ENCODE measurements at regions not wholly inside any gene's neighbourhood (a gene's known extent, or its start where the extent isn't known, plus 50 kb on each side); places are given as distances from the start of the nearest gene placed in this dataset.
"Not testable (repeated sequence)": the region's sequence is repeated elsewhere in the genome, so short reads cannot be mapped to it uniquely, and the experiment has no call there.

GRCh38 chrX:1841746-1842145, 226.9 kb downstream of the ASMT start:
- no peak overlapping the region for H3K4me3 ChIP-seq (ENCODE audit: extremely low read depth, insufficient read depth, low read length, poor library complexity, severe bottlenecking)
- no peaks in the 10 kb centered on the region for H3K36me3 ChIP-seq (ENCODE audit: control insufficient read depth, insufficient read depth, low read length)

GRCh38 chrX:1847000-1847399, 232.1 kb downstream of the ASMT start:
- H3K36me3 ChIP-seq (ENCODE audit: control insufficient read depth, insufficient read depth, low read length); H3K9me3 ChIP-seq (ENCODE audit: control insufficient read depth, low read length); H3K27ac ChIP-seq (ENCODE audit: low read depth, low read length, severe bottlenecking); H3K4me1 ChIP-seq (ENCODE audit: control insufficient read depth, insufficient read depth, low read length, poor library complexity, severe bottlenecking); H3K4me3 ChIP-seq (ENCODE audit: extremely low read depth, insufficient read depth, low read length, poor library complexity, severe bottlenecking): not testable (repeated sequence)
- no CpG with 5 or more reads among the region's 4 CpGs for WGBS, 2 experiments (ENCODE audit: insufficient coverage in 2 of 2)

More at GRCh38 chrX:1841746-1842145, 226.9 kb downstream of the ASMT start:
- WGBS, 2 experiments (ENCODE audit: insufficient coverage in 2 of 2): 94 to 96% methylated on average over 7 of the region's 7 CpGs
- Histone ChIP-seq H3K9me3 (ENCODE audit: control insufficient read depth, low read length) (peaks cover 4% of the 10 kb centered on the region), H3K4me1 (ENCODE audit: control insufficient read depth, insufficient read depth, low read length, poor library complexity, severe bottlenecking) (no peaks in the 10 kb centered on the region), H3K27ac (ENCODE audit: low read depth, low read length, severe bottlenecking) (no peak overlapping the region)

GRCh38 chrX:1847790-1848189, 232.9 kb downstream of the ASMT start:
- not testable (repeated sequence) for H3K4me3 ChIP-seq (ENCODE audit: extremely low read depth, insufficient read depth, low read length, poor library complexity, severe bottlenecking); H3K36me3 ChIP-seq (ENCODE audit: control insufficient read depth, insufficient read depth, low read length); H3K9me3 ChIP-seq (ENCODE audit: control insufficient read depth, low read length); H3K4me1 ChIP-seq (ENCODE audit: control insufficient read depth, insufficient read depth, low read length, poor library complexity, severe bottlenecking); H3K27ac ChIP-seq (ENCODE audit: low read depth, low read length, severe bottlenecking)
- 80 to 85% methylated on average over 1 to 2 of the region's 2 CpGs for WGBS, 2 experiments (ENCODE audit: insufficient coverage in 2 of 2)

- H3K4me3 ChIP-seq (ENCODE audit: extremely low read depth, insufficient read depth, low read length, poor library complexity, severe bottlenecking): no peak overlapping the region
- H3K9me3 ChIP-seq (ENCODE audit: control insufficient read depth, low read length): peaks cover 7% of the 10 kb centered on the region
- H3K36me3 ChIP-seq (ENCODE audit: control insufficient read depth, insufficient read depth, low read length): no peaks in the 10 kb centered on the region
- H3K27ac ChIP-seq (ENCODE audit: low read depth, low read length, severe bottlenecking): no peak overlapping the region
- 66 to 85% methylated on average over 4 of the region's 6 CpGs for WGBS, 2 experiments (ENCODE audit: insufficient coverage in 2 of 2)
- no peaks in the 10 kb centered on the region for H3K4me1 ChIP-seq (ENCODE audit: control insufficient read depth, insufficient read depth, low read length, poor library complexity, severe bottlenecking)
These were observed 236.7 kb downstream of the ASMT start for GRCh38 chrX:1851527-1851926.

GRCh38 chrX:1852082-1852481, 237.2 kb downstream of the ASMT start:
- H3K4me1 ChIP-seq (ENCODE audit: control insufficient read depth, insufficient read depth, low read length, poor library complexity, severe bottlenecking): no peaks in the 10 kb centered on the region
- 92 to 97% methylated on average over 7 to 8 of the region's 9 CpGs for WGBS, 2 experiments (ENCODE audit: insufficient coverage in 2 of 2)
- H3K27ac ChIP-seq (ENCODE audit: low read depth, low read length, severe bottlenecking): no peak overlapping the region
- peaks cover 7% of the 10 kb centered on the region for H3K9me3 ChIP-seq (ENCODE audit: control insufficient read depth, low read length)
- H3K4me3 ChIP-seq (ENCODE audit: extremely low read depth, insufficient read depth, low read length, poor library complexity, severe bottlenecking): no peak overlapping the region
- no peaks in the 10 kb centered on the region for H3K36me3 ChIP-seq (ENCODE audit: control insufficient read depth, insufficient read depth, low read length)

GRCh38 chrX:1853447-1853846, 238.6 kb downstream of the ASMT start:
- H3K4me1 ChIP-seq (ENCODE audit: control insufficient read depth, insufficient read depth, low read length, poor library complexity, severe bottlenecking): no peaks in the 10 kb centered on the region
- H3K9me3 ChIP-seq (ENCODE audit: control insufficient read depth, low read length): peaks cover 7% of the 10 kb centered on the region
- H3K27ac ChIP-seq (ENCODE audit: low read depth, low read length, severe bottlenecking): no peak overlapping the region
- WGBS, 2 experiments (ENCODE audit: insufficient coverage in 2 of 2): 57 to 58% methylated on average over 3 of the region's 3 CpGs
- H3K4me3 ChIP-seq (ENCODE audit: extremely low read depth, insufficient read depth, low read length, poor library complexity, severe bottlenecking): no peak overlapping the region
- no peaks in the 10 kb centered on the region for H3K36me3 ChIP-seq (ENCODE audit: control insufficient read depth, insufficient read depth, low read length)

- peaks cover 7% of the 10 kb centered on the region for H3K9me3 ChIP-seq (ENCODE audit: control insufficient read depth, low read length)
- no peaks in the 10 kb centered on the region for H3K36me3 ChIP-seq (ENCODE audit: control insufficient read depth, insufficient read depth, low read length)
- no peak overlapping the region for H3K27ac ChIP-seq (ENCODE audit: low read depth, low read length, severe bottlenecking)
- WGBS, 2 experiments (ENCODE audit: insufficient coverage in 2 of 2): 94% methylated on average over 2 of the region's 3 CpGs; no CpG with 5 or more reads in 1 of the 2 experiments
- no peaks in the 10 kb centered on the region for H3K4me1 ChIP-seq (ENCODE audit: control insufficient read depth, insufficient read depth, low read length, poor library complexity, severe bottlenecking)
- no peak overlapping the region for H3K4me3 ChIP-seq (ENCODE audit: extremely low read depth, insufficient read depth, low read length, poor library complexity, severe bottlenecking)
These were observed 239.1 kb downstream of the ASMT start for GRCh38 chrX:1853916-1854315.

GRCh38 chrX:1854861-1855260, 240.0 kb downstream of the ASMT start:
- not testable (repeated sequence) for H3K36me3 ChIP-seq (ENCODE audit: control insufficient read depth, insufficient read depth, low read length); H3K27ac ChIP-seq (ENCODE audit: low read depth, low read length, severe bottlenecking); H3K4me3 ChIP-seq (ENCODE audit: extremely low read depth, insufficient read depth, low read length, poor library complexity, severe bottlenecking); H3K9me3 ChIP-seq (ENCODE audit: control insufficient read depth, low read length); H3K4me1 ChIP-seq (ENCODE audit: control insufficient read depth, insufficient read depth, low read length, poor library complexity, severe bottlenecking)
- 92 to 94% methylated on average over 8 to 9 of the region's 10 CpGs for WGBS, 2 experiments (ENCODE audit: insufficient coverage in 2 of 2)

GRCh38 chrX:1859266-1859665, 244.4 kb downstream of the ASMT start:
- H3K9me3 ChIP-seq (ENCODE audit: control insufficient read depth, low read length); H3K36me3 ChIP-seq (ENCODE audit: control insufficient read depth, insufficient read depth, low read length); H3K4me1 ChIP-seq (ENCODE audit: control insufficient read depth, insufficient read depth, low read length, poor library complexity, severe bottlenecking); H3K27ac ChIP-seq (ENCODE audit: low read depth, low read length, severe bottlenecking); H3K4me3 ChIP-seq (ENCODE audit: extremely low read depth, insufficient read depth, low read length, poor library complexity, severe bottlenecking): not testable (repeated sequence)
- 93 to 95% methylated on average over 2 to 5 of the region's 5 CpGs for WGBS, 2 experiments (ENCODE audit: insufficient coverage in 2 of 2)

- Histone ChIP-seq H3K4me1 (ENCODE audit: control insufficient read depth, insufficient read depth, low read length, poor library complexity, severe bottlenecking) (no peaks in the 10 kb centered on the region), H3K9me3 (ENCODE audit: control insufficient read depth, low read length) (no peaks in the 10 kb centered on the region)
- 84 to 91% methylated on average over 15 to 17 of the region's 18 CpGs for WGBS, 2 experiments (ENCODE audit: insufficient coverage in 2 of 2)
These were observed 246.2 kb downstream of the ASMT start for GRCh38 chrX:1860936-1861594.

GRCh38 chrX:1863995-1864394, 249.1 kb downstream of the ASMT start:
- not testable (repeated sequence) for H3K4me1 ChIP-seq (ENCODE audit: control insufficient read depth, insufficient read depth, low read length, poor library complexity, severe bottlenecking); H3K36me3 ChIP-seq (ENCODE audit: control insufficient read depth, insufficient read depth, low read length); H3K9me3 ChIP-seq (ENCODE audit: control insufficient read depth, low read length); H3K4me3 ChIP-seq (ENCODE audit: extremely low read depth, insufficient read depth, low read length, poor library complexity, severe bottlenecking); H3K27ac ChIP-seq (ENCODE audit: low read depth, low read length, severe bottlenecking)
- 100% methylated on average over 1 to 2 of the region's 2 CpGs for WGBS, 2 experiments (ENCODE audit: insufficient coverage in 2 of 2)

More at GRCh38 chrX:1860936-1861594, 246.2 kb downstream of the ASMT start:
- Histone ChIP-seq H3K36me3 (ENCODE audit: control insufficient read depth, insufficient read depth, low read length) (no peaks in the 10 kb centered on the region), H3K4me3 (ENCODE audit: extremely low read depth, insufficient read depth, low read length, poor library complexity, severe bottlenecking) (no peak overlapping the region), H3K27ac (ENCODE audit: low read depth, low read length, severe bottlenecking) (no peak overlapping the region)
